ENCODE measurements at regions not wholly inside any gene's neighbourhood (a gene's known extent, or its start where the extent isn't known, plus 50 kb on each side); places are given as distances from the start of the nearest gene placed in this dataset.

DNA sequence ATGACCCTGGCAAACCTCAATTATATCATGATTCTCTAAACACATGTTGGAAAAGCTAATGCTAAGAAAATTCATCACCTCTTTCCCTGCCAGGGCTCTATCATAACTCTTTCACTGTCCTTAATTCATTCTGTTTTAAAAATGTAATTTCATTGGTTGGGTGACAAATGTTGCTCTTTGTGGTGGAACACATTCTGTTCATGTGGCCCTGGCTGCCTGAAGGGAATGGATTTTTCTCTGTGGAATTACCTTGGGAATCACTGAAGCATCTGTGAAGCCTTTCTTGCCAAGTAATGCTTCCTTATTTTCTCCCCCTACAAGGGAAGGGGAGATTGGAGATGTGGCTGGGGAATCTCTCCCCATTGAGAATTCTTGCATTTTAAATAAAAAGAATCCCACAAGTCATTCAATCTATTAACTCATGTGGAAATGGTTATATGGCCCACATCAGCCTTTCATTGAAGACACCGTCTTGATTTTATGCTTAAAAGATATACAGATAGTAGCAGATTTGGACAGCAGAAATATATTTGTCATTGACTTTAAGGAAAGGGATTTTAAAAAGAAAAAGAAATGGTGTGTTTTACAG lies 201.8 kb upstream of the NMUR2 start:
- no peak overlapping the region for H3K4me3 ChIP-seq (ENCODE audit: low read depth, low read length)
- no peak for DNase-seq (ENCODE audit: low read depth)
- TF ChIP-seq, protein P1, sequence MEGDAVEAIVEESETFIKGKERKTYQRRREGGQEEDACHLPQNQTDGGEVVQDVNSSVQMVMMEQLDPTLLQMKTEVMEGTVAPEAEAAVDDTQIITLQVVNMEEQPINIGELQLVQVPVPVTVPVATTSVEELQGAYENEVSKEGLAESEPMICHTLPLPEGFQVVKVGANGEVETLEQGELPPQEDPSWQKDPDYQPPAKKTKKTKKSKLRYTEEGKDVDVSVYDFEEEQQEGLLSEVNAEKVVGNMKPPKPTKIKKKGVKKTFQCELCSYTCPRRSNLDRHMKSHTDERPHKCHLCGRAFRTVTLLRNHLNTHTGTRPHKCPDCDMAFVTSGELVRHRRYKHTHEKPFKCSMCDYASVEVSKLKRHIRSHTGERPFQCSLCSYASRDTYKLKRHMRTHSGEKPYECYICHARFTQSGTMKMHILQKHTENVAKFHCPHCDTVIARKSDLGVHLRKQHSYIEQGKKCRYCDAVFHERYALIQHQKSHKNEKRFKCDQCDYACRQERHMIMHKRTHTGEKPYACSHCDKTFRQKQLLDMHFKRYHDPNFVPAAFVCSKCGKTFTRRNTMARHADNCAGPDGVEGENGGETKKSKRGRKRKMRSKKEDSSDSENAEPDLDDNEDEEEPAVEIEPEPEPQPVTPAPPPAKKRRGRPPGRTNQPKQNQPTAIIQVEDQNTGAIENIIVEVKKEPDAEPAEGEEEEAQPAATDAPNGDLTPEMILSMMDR (IDR thresholded peaks at IDR 0.05; ENCODE audit: insufficient read depth, low read length) = no peak

DNA sequence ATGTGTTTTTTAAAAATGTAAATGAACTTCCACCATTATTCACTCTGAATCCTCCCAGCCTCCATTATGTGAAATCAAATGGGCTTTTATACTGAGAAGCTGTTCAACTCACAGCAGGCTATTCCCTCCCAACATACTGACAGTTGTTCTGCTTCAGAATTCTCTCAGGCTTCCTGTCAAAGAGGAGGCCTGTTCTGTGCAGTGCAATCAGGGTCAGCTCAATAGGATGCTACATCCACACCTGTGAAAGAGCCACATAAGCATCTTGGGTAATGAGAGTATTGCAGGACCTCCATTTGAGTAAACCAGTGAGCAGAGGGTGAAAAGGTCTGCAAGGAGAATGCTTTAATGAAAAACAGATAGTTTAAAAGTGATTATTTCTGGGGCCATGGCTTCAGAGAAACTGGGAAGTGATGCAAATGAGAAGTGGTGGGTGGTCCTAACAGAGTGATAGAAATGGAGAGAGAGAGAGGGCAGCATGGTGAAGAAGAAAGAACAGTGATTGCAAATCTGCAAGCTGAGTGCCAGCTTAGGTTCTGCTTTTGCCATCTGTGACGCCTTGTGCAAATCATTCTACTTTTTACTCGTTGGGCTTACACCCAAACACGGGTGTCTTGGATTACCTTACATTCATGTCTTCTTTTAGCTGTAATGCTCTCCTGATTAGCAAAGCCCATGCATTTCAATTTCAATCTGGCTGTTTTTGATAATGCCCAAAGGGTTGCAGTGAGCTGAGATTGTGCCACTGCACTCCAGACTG lies 202.5 kb upstream of the NMUR2 start:
- H3K4me3 ChIP-seq (ENCODE audit: low read depth, low read length) = no peak overlapping the region
- no peak for DNase-seq (ENCODE audit: low read depth)
- TF ChIP-seq, protein P1 (IDR thresholded peaks at IDR 0.05; ENCODE audit: insufficient read depth, low read length) = no peak

- no peak for DNase-seq (ENCODE audit: low read depth)
- TF ChIP-seq, protein P1 (IDR thresholded peaks at IDR 0.05; ENCODE audit: insufficient read depth, low read length) = no peak
- no peak overlapping the region for H3K4me3 ChIP-seq (ENCODE audit: low read depth, low read length)
Measured at GRCh38 chr5:152608458-152608857, 203.4 kb upstream of the NMUR2 start.

- no peak for DNase-seq (ENCODE audit: low read depth)
- no peak overlapping the region for H3K4me3 ChIP-seq (ENCODE audit: low read depth, low read length)
- TF ChIP-seq, protein P1 (IDR thresholded peaks at IDR 0.05; ENCODE audit: insufficient read depth, low read length) = no peak
Measured at GRCh38 chr5:152619756-152620155, 214.7 kb upstream of the NMUR2 start.

- H3K4me3 ChIP-seq (ENCODE audit: low read depth, low read length) = no peak overlapping the region
- TF ChIP-seq, protein P1 (IDR thresholded peaks at IDR 0.05; ENCODE audit: insufficient read depth, low read length) = no peak
- DNase-seq (ENCODE audit: low read depth) = no peak
Measured at GRCh38 chr5:152622628-152623027, 217.5 kb upstream of the NMUR2 start.

- TF ChIP-seq, protein P1 (IDR thresholded peaks at IDR 0.05; ENCODE audit: insufficient read depth, low read length) = no peak
- DNase-seq (ENCODE audit: low read depth) = no peak
- H3K4me3 ChIP-seq (ENCODE audit: low read depth, low read length) = no peak overlapping the region
Measured at GRCh38 chr5:152623951-152624350, 218.9 kb upstream of the NMUR2 start.
